CD4-positive, alpha-beta T cell (primary cell): ENCODE measurements at regions not wholly inside any gene's neighbourhood (a gene's known extent, or its start where the extent isn't known, plus 50 kb on each side); places are given as distances from the start of the nearest gene placed in this dataset.

Experiments used
- ATAC-seq: fragments of 200-7000 bp; cut with Tn5 transposase; one replicate; pipeline ENCODE4 v1.10.0; 2022; ENCODE audit warnings: mild to moderate bottlenecking; ENCODE audit not compliant: poor library complexity
- CTCF ChIA-PET: fragments of 350-600 bp; sonication (Branson Sonifier 250); formaldehyde crosslinking; loops from one replicate; lab custom pipeline; 2021; ENCODE audit warnings: antibody characterized with exemption, inconsistent platforms; lab: Charles Lee
- POLR2A ChIA-PET: fragments of 350-600 bp; sonication (Branson Sonifier 250); formaldehyde crosslinking; loops from one replicate; lab custom pipeline; 2021; ENCODE audit warnings: antibody characterized with exemption, inconsistent platforms; lab: Charles Lee
- DNase-seq, 14 experiments: peaks; one replicate each; pipeline ENCODE4 v3.0.0-alpha.2; 2013 to 2020; ENCODE audit warnings: mixed read lengths in 2 of 14
- H3K27ac ChIP-seq, 2 donors: one replicate each; pipeline versions ENCODE4 v1.5.1 to v1.7.0; 2013; ENCODE audit warnings: low read length in 2 of 2, low read depth in 1 of 2, mild to moderate bottlenecking in 1 of 2
- H3K27me3 ChIP-seq, 2 experiments: 1 replicate in 1 of 2; 2 replicates in 1 of 2; pipeline versions ENCODE4 v1.6.1 to v1.7.0; 2013; ENCODE audit warnings: low read length in 2 of 2, control low read depth in 1 of 2, mild to moderate bottlenecking in 1 of 2, moderate library complexity in 1 of 2; ENCODE audit not compliant: insufficient read depth in 2 of 2, control insufficient read depth in 1 of 2
- H3K36me3 ChIP-seq: one replicate; pipeline ENCODE4 v1.6.1; 2013; ENCODE audit warnings: low read length, control low read depth; ENCODE audit not compliant: insufficient read depth
- H3K4me1 ChIP-seq: one replicate; pipeline ENCODE4 v1.6.1; 2013; ENCODE audit warnings: low read length, control low read depth; ENCODE audit not compliant: insufficient read depth
- H3K4me3 ChIP-seq: one replicate; pipeline ENCODE4 v1.5.1; 2013; ENCODE audit warnings: mild to moderate bottlenecking, low read length, moderate library complexity
- H3K9me3 ChIP-seq, 2 experiments: 1 replicate in 1 of 2; 2 replicates in 1 of 2; pipeline versions ENCODE4 v1.6.1 to v1.7.0; 2013; ENCODE audit warnings: low read length in 2 of 2, mild to moderate bottlenecking in 2 of 2, control low read depth in 1 of 2, moderate library complexity in 1 of 2; ENCODE audit not compliant: control insufficient read depth in 1 of 2, insufficient read depth in 1 of 2
- H3K27ac Mint-ChIP-seq: one replicate; pipeline ENCODE4 v1.8.0; 2020; ENCODE audit warnings: mixed read lengths
- H3K27me3 Mint-ChIP-seq: one replicate; pipeline ENCODE4 v1.8.0; 2021; ENCODE audit warnings: mixed read lengths
- H3K36me3 Mint-ChIP-seq: one replicate; pipeline ENCODE4 v1.8.0; 2021; ENCODE audit warnings: low read depth, mixed read lengths
- H3K4me1 Mint-ChIP-seq: one replicate; pipeline ENCODE4 v1.8.0; 2021; ENCODE audit warnings: low read depth, mixed read lengths
- H3K4me3 Mint-ChIP-seq: one replicate; pipeline ENCODE4 v1.8.0; 2020; ENCODE audit warnings: mild to moderate bottlenecking, mixed read lengths
- H3K9me3 Mint-ChIP-seq: one replicate; pipeline ENCODE4 v1.8.0; 2020; ENCODE audit warnings: mixed read lengths
- CTCF ChIP-seq: fragments of 200-600 bp; IDR thresholded peaks from one replicate; pipeline ENCODE4 v1.8.0; 2022; ENCODE audit warnings: antibody characterized with exemption, mild to moderate bottlenecking
- intact Hi-C, 2 experiments: fragments of 100-400 bp; cut with DNase I in 1 of 2; cut with micrococcal nuclease in 1 of 2; formaldehyde crosslinking; loops; one replicate each; pipeline versions ENCODE4 v1.15.1 to v1.9.0; 2023 to 2025; cut with DNase I, micrococcal nuclease

- ATAC-seq (no peak), DNase-seq (no peak)
- Histone ChIP-seq H3K4me3 (no peak overlapping the region), H3K36me3 (no peaks in the 10 kb centered on the region), H3K27me3 (no peaks in the 10 kb centered on the region), H3K9me3 (no peaks in the 10 kb centered on the region), H3K27ac (no peak overlapping the region), H3K4me1 (no peaks in the 10 kb centered on the region)
- no peaks in the 10 kb centered on the region for H3K36me3 Mint-ChIP-seq
- no peaks in the 10 kb centered on the region for H3K4me1 Mint-ChIP-seq
- ChIA-PET CTCF (no interaction called here), POLR2A (no interaction called here)
- no peak overlapping the region for H3K27ac Mint-ChIP-seq
- H3K27me3 Mint-ChIP-seq: no peaks in the 10 kb centered on the region
- intact Hi-C loops: no loop called here
- no peaks in the 10 kb centered on the region for H3K9me3 Mint-ChIP-seq
- no peak overlapping the region for H3K4me3 Mint-ChIP-seq
- no peak for TF ChIP-seq CTCF
Observed at GRCh38 chr2:126367361-126367760, 288.6 kb upstream of the GYPC start.

GRCh38 chr2:126368758-126369157, 287.2 kb upstream of the GYPC start:
- CTCF ChIA-PET: no interaction called here
- Histone ChIP-seq H3K27me3 (no peaks in the 10 kb centered on the region), H3K4me1 (no peaks in the 10 kb centered on the region), H3K4me3 (no peak overlapping the region), H3K27ac (no peak overlapping the region), H3K36me3 (no peaks in the 10 kb centered on the region), H3K9me3 (peaks cover 0 to 3% of the 10 kb centered on the region in 2 experiments)
- DNase-seq: no peak
- no peak for ATAC-seq
- no peaks in the 10 kb centered on the region for H3K27me3 Mint-ChIP-seq
- H3K4me1 Mint-ChIP-seq: no peaks in the 10 kb centered on the region
- intact Hi-C loops: no loop called here
- POLR2A ChIA-PET: no interaction called here
- no peaks in the 10 kb centered on the region for H3K36me3 Mint-ChIP-seq
- H3K9me3 Mint-ChIP-seq: no peaks in the 10 kb centered on the region
- H3K4me3 Mint-ChIP-seq: no peak overlapping the region
- TF ChIP-seq CTCF: no peak
- no peak overlapping the region for H3K27ac Mint-ChIP-seq

GRCh38 chr2:126370201-126370600, 285.8 kb upstream of the GYPC start:
- CTCF ChIA-PET: no interaction called here
- POLR2A ChIA-PET: no interaction called here
- no peak for DNase-seq
- ATAC-seq: no peak
- Histone ChIP-seq H3K36me3 (no peaks in the 10 kb centered on the region), H3K4me3 (no peak overlapping the region), H3K9me3 (peaks cover 0 to 3% of the 10 kb centered on the region in 2 experiments), H3K4me1 (no peaks in the 10 kb centered on the region), H3K27me3 (no peaks in the 10 kb centered on the region), H3K27ac (no peak overlapping the region)
- H3K36me3 Mint-ChIP-seq: no peaks in the 10 kb centered on the region
- no peak for TF ChIP-seq CTCF
- intact Hi-C loops: no loop called here
- H3K27ac Mint-ChIP-seq: no peak overlapping the region
- H3K4me3 Mint-ChIP-seq: no peak overlapping the region
- no peaks in the 10 kb centered on the region for H3K27me3 Mint-ChIP-seq
- H3K4me1 Mint-ChIP-seq: no peaks in the 10 kb centered on the region
- H3K9me3 Mint-ChIP-seq: no peaks in the 10 kb centered on the region
